ENCODE measurements at regions not wholly inside any gene's neighbourhood (a gene's known extent, or its start where the extent isn't known, plus 50 kb on each side); places are given as distances from the start of the nearest gene placed in this dataset.

GRCh38 chr12:66960704-66961690 lies 282.1 kb upstream of the GRIP1 start:
- TF ChIP-seq CTCF (IDR thresholded peaks at IDR 0.05) (no peak), POLR2A (IDR thresholded peaks at IDR 0.05) (no peak)

Measured in Peyer's patch (tissue), 4 donors.